ENCODE measurements at regions not wholly inside any gene's neighbourhood (a gene's known extent, or its start where the extent isn't known, plus 50 kb on each side); places are given as distances from the start of the nearest gene placed in this dataset.
"Not testable (repeated sequence)": the region's sequence is repeated elsewhere in the genome, so short reads cannot be mapped to it uniquely, and the experiment has no call there.

DNA sequence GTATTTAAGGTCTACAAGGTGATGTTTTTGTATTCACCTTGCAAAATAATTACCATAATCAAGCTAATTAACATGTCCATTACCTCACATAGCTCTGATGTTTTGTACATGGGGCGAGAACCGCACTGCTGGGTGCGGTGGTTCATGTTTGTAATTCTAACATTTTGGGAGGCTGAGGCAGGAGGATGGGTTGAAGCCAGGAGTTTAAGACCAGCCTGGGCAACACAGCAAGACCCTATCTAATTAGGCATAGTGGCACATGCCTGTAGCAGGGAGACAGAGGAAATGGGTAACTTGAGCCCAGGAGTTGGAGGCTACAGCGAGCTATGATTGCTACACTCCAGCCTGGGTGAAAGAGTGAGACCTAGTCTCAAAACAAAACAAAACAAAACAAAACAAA, 248.2 kb upstream of the NSMCE3 start:
- no peak for DNase-seq (ENCODE audit: low read depth in 2 of 3, low spot score in 2 of 3)

DNA sequence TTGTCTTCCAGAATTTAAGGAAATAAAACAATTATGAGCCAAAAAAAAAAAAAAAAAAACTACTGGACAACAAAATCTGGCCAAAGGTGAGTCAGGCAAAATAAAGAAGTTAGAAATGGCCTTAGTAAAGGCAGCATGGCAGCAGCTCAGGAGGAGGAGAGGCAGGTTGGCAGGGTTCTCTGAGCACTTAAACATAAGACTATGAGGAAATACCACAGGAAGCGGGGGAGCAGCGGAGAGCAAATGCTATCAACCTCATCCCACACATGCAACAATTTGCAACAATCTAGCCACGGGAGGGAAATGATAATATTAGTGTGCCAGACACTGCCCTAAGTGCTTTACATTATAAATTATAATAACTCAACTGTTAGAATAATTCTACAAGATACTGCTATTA, 247.3 kb upstream of the NSMCE3 start:
- no peak for DNase-seq (ENCODE audit: low read depth in 2 of 3, low spot score in 2 of 3)

DNA sequence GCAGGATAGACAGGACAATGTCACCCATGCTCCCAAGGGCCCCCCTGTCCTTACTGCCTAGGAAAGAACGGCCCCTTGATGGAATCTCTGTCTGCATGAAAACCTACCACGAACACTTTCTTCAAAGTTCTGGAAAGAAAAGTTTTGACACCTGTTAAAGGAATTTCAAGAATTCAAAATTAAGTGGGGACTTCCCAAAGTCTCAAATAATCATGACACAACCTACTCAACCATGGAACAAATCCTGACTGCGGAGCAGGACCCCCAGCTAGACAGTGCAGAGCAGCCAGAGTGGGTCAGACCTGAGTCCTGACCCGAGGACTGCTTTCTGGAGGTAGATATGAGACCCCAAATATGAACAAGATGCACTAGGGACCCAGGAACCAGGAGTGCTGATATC, 245.3 kb upstream of the NSMCE3 start:
- no peak for DNase-seq (ENCODE audit: low read depth in 2 of 3, low spot score in 2 of 3)

DNA sequence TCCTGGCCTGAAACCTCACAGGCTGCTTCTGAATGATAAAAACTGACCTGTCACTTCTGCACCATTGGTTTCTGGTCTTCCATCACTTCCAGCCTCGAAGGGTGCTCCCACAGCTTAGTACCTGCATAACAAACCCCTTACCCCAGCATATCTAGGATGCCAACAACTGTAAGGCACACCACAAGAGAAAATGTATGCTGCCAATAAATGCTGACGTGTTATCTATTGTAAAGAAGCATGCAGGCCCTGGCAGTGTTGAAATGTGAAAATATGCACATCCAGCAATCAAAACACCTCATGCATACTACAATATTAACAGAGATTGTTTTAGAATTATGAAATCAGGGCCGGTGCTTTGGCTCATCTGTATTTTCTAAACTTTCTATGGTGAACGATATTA, 242.0 kb upstream of the NSMCE3 start:
- no peak for DNase-seq (ENCODE audit: low read depth in 2 of 3, low spot score in 2 of 3)

DNA sequence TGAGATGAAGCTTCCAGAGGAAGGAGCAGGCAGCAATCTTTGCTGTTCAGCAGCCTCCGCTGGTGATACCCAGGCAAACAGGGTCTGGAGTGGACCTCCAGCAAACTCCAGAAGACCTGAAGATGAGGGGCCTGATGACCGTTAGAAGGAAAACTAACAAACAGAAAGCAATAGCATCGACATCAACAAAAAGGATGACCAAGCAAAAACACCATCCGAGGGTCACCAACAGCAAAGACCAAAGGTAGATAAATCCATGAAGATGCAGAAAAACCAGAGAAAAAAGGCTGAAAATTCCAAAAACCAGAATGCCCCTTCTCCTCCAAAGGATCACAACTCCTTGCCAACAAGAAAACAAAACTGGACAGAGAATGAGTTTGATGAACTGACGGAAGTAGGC, 235.9 kb upstream of the NSMCE3 start:
- not testable (repeated sequence) for DNase-seq (ENCODE audit: low read depth in 2 of 3, low spot score in 2 of 3)

DNA sequence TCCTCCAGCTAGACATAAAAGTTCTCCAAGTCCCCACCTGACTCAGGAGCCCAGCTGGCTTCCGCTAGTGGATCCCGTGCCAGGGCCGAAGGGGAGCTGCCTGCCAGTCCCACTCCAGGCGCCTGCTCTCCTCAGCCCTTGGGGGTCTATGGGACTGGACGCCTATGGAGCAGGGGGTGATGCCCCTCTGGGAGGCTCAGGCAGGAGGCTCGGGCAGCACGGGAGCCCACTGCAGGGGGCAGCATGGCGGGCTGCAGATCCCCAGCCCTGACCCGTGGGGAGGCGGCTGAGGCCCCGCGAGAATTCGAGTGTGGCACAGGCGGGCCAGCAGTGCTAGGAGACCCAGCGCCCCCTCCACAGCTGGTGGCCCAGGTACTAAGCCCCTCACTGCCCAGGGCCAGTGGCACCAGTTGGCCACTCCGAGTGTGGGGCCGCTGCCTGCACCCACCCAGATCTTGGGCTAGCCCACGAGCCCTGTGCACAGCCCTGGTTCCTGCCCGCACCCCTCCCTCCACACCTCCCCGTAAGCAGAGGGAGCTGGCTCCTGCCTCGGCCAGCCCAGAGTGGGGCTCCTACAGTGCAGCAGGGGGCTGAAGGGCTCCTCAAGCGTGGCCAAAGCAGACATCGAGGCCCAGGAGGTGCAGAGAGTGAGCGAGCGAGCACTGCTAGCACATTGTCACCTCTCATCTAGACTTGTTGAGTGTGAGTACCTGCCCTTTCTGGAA, 221.3 kb upstream of the NSMCE3 start:
- DNase-seq (ENCODE audit: low read depth in 2 of 3, low spot score in 2 of 3), result no peak

DNA sequence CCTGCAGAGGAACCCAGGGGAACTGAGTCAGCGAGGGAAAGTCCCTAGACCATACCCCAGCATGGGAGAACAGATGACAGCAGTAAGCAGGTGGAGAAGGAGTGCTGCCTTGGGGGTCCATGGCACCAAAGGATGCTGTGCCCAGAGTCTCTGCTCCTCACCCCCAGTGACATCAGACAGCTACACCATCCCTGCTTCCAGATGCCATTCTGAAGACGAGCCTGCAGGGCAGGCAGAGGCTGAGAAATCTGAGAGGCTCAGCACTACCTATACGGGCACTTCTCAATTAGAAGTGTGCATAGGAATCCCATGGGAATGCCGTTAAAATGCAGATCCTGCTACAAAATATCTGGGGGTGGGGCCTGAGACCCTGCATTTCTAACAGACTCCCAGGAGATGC, 211.3 kb upstream of the NSMCE3 start:
- no peak for DNase-seq (ENCODE audit: low read depth in 2 of 3, low spot score in 2 of 3)

DNA sequence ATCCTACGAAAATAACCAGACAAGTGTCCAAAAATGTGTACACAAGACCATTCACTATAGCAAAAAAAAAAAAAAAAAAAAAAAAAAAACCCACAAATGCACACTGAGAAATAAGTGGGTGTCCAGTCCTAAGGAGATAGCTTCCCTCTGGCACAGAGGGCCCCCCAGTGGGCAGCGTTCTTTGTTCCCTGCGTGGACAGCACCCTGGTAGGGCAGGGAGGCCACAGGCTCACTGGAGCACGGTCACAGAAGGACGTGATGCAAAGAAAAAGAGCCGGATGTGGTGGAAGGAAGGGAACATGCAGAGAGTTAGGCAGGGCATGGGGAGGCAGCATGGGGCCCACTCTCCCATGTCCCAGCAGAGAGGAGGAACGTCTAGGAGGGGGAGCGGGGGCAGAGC, 210.7 kb upstream of the NSMCE3 start:
- DNase-seq (ENCODE audit: low read depth in 2 of 3, low spot score in 2 of 3), result no peak

DNA sequence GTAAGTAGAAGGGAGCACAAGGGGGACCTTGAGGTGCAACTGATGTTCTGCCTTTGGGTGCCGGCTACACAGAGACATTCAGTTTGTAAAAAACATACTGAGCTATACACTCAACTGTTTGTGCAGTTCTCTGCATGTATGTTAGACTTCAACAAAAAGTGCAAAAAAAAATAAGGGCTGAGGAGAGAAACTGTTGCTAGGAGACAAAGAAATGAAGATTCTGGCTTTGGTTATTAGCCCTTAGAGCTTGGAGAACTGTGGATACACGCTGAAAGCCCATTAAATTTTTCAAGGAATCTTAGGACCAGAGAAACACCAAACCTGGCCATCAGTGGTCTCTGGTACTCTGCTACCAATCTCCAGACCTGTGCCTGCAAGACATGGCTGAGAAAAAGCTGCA, 207.6 kb upstream of the NSMCE3 start:
- DNase-seq (ENCODE audit: low read depth in 2 of 3, low spot score in 2 of 3), result no peak

DNA sequence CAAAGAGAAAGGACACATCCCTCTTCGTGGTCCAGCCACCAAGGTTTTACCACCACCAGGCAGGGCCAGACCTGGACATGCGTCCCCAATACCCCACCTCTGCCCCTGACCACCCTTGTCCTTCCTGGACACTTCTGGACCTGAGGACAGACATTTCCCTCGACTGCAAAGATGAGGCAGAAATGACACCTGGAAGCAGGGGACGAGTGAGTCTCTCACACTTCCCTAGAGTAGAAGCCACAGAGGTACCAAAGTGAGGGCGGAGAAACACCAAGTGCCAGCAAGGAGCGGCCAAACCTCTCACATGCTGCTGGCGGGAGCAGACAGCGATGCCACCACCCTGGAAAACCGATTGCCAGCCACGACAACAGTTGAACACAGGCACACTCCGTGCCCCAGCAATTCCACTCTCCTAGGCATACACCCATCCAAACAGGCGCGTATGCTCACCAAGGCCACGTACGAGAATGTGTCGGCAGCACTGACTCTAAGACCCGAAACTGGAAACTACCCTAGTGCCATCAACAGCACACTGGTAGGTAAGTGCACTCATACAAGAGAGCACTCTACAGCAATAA, 207.0 kb upstream of the NSMCE3 start:
- DNase-seq (ENCODE audit: low read depth in 2 of 3, low spot score in 2 of 3), result no peak

DNA sequence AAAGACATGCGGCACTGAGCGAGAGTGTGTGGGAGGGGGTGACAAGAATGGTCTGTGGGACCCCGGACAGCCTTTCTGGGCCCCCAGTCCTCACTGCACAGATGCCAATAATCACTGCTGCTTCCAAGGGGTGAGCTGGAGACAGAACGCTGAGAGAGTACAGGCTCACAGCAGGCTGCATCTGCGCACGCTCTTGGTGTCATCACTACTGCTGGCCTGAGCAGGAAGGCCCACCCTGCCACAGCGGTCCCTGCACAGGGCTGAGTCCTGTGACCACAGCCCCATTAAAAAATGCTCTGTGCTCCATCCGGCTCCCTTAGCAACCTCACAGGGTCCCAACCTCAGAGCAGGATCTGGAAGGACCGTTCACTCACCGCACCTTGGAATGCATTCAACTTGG, 205.5 kb upstream of the NSMCE3 start:
- no peak for DNase-seq (ENCODE audit: low read depth in 2 of 3, low spot score in 2 of 3)

DNA sequence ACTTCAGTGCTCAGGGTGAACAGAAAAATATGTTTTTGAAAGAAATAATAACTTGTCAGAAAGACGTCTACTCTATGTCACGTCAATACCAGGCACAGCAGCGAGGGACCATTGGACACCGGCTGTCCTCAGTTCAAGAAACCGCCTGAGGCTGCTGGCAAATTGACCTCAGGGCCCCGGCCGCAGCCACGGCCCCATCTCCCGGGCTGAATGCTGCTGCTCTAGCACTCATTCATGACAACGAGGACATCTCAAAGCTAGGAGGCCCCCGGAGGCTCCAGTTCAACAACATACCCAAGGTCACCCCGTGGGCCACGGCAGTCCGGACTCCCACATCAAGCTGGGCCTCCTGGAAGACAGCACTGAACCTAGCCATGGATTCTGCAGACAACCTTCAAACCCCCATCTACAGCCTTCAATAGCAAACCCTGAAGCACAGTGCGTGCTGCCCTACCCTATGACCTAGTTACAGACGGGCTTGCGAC, 204.0 kb upstream of the NSMCE3 start:
- no peak for DNase-seq (ENCODE audit: low read depth in 2 of 3, low spot score in 2 of 3)

DNA sequence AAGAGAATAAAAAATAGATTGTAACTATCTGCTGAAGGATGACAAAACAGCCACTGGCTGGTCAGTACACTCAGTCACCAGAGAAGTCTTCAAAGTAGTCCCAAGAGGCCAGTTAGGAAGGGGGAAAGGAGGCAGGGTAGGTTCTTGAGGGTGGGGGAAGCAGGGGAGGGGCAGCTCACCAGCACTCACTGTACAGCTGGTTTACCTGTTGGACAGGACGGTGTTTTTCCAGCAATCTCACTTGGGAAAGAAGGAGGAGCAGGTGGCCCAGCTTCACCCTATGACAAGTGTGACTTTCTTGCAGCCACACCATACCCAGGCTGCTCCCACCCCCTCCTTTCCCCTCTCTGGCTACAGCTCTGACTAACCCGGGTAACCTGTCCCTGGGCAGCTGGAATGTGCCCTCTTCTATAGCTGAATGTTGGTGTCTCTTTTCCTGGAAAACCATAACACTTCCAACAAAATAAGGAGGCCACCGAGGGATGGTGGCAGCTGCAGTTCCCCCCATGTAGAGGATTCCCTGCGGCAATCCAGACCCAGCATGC, 203.4 kb upstream of the NSMCE3 start:
- no peak for DNase-seq (ENCODE audit: low read depth in 2 of 3, low spot score in 2 of 3)

DNA sequence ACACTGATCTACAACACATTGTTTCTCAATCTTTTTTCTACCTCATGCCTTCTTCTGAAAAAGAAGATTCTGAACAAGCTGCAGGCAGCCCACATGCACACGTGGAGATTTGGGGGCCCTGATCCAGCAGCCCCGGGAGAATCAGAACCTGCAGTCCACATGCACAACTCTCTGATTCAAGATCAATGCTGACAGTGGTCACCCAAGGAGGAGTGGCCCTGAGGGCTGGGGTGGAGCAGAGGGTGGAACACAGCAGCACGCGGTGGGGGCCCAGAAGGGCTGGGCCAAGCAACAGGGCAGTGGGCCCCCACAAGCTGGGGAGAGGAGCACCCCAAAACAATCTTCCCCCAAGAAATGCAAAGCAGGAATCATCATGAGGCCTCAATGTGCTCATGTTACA, 202.1 kb upstream of the NSMCE3 start:
- no peak for DNase-seq (ENCODE audit: low read depth in 2 of 3, low spot score in 2 of 3)

DNA sequence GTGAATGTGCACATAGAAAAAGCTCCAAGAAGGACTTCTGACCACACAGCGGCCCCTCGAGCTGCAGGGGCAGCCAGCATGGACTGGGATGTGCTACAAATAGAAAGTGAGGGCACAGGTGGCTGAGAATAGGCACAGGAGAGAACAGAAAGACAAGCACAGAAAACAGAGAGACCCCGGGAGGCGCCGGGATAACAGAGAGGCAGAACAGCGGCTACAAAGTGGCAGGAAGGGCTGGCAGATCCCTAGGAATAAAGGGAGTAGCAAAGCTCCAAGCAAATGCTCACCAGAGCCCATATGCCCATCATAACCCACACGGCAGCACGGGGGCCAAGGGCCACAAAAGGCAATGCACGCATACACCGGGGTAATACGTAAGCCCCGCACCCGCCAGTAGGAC, 201.7 kb upstream of the NSMCE3 start:
- DNase-seq (ENCODE audit: low read depth in 2 of 3, low spot score in 2 of 3), result no peak

DNA sequence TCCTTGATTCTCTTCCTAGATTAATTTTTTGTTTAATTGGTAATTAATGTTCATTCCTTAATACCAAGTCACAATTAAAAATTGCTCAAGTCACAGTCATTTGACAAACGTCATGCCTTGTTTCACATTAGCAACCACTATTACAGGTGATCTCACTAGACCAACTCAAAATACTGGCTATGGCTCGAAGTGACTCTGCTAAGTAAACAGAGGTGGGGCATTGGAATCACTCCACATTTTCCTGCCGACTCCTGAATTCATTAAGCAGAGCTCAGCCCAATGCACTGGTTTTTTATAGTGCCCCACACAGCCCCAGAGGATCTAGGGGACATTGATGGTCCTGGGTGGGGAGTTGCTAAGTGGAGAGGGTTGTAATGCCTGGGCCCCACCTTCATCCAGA, 201.2 kb upstream of the NSMCE3 start:
- DNase-seq (ENCODE audit: low read depth in 2 of 3, low spot score in 2 of 3), result no peak

DNA sequence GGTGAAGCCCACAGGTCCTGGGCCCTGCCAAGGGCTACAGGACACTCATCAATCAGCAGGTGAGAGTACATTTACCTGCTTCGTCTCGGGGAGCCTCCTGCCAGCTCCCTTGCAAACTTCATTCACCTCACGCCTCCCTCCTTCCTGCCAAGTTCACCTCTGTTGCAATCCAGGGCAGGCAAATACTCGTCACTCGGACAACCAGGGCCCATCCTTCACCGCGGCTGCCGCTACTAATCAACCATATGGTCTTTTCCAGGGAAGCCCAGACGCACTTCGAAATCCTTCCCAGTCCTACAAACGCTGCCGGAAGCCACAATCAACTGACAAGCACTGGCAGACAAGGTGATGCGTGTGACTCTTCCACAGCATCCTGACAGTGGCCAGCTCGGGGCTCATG, 200.7 kb upstream of the NSMCE3 start:
- no peak for DNase-seq (ENCODE audit: low read depth in 2 of 3, low spot score in 2 of 3)

DNA sequence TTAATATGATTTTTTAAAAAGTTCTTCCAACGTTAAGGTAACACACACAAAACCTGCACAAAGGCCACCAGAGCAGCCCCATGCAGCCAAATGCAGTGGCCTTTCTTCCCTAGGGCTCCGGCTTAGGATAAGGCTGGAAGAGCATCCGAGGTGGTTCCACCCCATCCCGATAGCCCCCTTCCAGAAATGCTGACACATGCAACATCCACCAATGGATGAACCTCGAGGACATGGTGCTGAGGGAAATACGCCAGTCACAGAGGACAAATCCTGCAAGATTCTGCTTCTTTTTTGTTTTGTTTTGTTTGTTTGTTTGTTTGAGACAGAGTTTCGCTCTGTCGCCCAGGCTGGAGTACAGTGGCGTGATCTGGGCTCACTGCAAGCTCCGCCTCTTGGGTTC, 199.3 kb upstream of the NSMCE3 start:
- DNase-seq (ENCODE audit: low read depth in 2 of 3, low spot score in 2 of 3), result no peak

DNA sequence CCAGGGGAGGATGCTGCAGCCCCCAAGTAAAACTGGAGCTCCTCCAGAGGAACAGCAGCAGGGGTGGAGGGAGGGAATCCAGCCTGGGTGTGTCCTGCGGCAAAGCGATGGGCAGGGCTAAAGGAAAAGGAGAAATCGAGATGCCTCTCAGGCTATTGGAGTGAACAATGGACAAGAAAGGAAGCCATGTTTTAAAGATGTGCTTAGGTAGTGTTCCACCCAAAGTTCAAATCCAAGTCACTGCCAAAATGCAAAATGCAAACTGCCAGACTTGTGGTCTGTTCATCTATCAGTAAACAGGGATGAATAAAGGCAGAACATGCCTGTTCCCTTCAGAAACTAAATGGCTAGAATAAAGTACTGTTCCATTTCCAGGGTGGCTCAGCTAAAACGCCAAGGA, 197.5 kb upstream of the NSMCE3 start:
- no peak for DNase-seq (ENCODE audit: low read depth in 2 of 3, low spot score in 2 of 3)

DNA sequence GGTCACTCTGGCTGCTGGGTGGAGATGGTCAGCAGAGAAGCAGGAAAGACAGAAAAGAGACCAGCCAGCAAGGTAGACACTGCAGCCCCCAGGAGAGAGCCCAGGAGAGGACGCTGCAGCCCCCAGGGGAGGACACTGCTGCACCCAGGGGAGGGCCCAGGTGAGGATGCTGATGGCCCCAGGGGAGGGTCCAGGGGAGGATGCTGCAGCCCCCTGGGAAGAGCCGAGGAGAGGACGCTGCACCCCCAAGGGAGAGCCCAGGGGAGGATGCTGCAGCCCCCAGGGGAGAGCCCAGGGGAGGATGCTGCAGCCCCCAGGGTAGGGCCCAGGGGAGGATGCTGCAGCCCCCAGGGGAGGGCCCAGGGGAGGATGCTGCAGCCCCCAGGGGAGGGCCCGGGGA, 196.7 kb upstream of the NSMCE3 start:
- DNase-seq (ENCODE audit: low read depth in 2 of 3, low spot score in 2 of 3), result no peak

DNA sequence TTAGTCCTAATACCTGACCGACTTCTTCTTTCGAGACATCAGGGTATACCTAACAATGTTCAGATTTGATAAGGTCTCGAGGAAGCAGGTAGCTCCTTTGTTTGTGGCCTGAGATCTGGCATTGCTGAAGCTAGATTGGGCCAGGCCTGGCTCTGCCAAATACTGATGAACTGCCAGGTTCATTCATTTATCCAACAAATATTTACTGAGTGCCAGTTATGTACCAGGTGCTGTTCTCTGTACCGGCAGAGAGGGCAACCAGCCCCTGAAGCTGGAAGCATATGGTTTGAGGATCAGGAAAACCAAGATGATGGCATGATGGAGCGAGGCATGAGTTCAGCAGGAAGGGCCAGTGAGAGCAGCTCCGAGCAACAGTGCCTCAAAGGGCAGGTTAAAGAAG, 196.2 kb upstream of the NSMCE3 start:
- no peak for DNase-seq (ENCODE audit: low read depth in 2 of 3, low spot score in 2 of 3)

DNA sequence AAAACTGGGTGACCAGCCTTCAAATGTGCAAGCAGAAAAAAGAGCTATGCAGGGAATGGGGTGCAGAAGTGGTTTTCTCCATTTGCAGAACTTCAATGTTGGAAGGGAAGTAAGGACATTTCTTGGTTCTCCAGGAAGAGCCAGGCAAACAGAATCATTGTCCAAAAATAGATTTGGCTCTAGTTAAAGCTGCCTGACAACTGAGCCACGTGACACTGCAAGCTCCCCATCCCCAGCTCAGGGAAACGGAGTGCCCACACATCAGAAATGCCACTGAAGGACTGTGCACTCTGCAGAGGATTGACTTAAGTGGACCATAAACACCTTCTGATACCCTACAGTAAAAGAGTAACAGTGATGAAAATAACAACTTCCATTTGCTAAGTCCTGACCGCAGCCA, 195.6 kb upstream of the NSMCE3 start:
- no peak for DNase-seq (ENCODE audit: low read depth in 2 of 3, low spot score in 2 of 3)

DNA sequence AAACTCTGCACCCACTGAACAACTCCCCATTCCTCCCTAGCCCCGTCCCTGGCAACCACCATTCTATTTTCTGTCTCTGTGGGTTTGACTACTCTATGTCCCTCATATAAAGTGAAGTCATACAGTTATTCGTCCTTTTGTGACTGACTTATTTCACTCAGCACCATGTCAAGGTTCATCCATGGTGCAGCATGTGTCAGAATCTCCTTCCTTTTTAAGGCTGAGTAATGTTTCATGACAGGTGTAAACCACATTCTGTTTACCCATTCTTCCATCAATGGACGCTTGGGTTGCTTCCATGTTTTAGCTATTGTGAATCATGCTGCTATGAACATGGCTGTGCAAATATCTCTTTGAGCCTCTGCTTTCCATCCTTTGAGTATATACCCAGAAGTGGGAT, 192.3 kb upstream of the NSMCE3 start:
- no peak for DNase-seq (ENCODE audit: low read depth in 2 of 3, low spot score in 2 of 3)
